CD4-positive, alpha-beta memory T cell (primary cell): ENCODE measurements at regions not wholly inside any gene's neighbourhood (a gene's known extent, or its start where the extent isn't known, plus 50 kb on each side); places are given as distances from the start of the nearest gene placed in this dataset.
"Not testable (repeated sequence)": the region's sequence is repeated elsewhere in the genome, so short reads cannot be mapped to it uniquely, and the experiment has no call there.

Experiments
- CTCF ChIA-PET: fragments of 350-600 bp; sonication (Branson Sonifier 250); formaldehyde crosslinking; loops from one replicate; lab custom pipeline; 2021; ENCODE audit warnings: inconsistent platforms; ENCODE audit not compliant: partially characterized antibody; lab: Charles Lee
- POLR2A ChIA-PET: fragments of 350-600 bp; sonication (Branson Sonifier 250); formaldehyde crosslinking; loops from one replicate; lab custom pipeline; 2021; ENCODE audit not compliant: partially characterized antibody; lab: Charles Lee
- DNase-seq, 5 donors: peaks; one replicate each; pipeline versions ENCODE4 v3.0.0 to v3.0.0-alpha.2; 2020 to 2022; ENCODE audit warnings: mixed read lengths in 1 of 5
- H3K27ac ChIP-seq: one replicate; pipeline ENCODE4 v1.7.0; 2013; ENCODE audit warnings: low read depth, low read length
- H3K27me3 ChIP-seq: 2 replicates; pipeline ENCODE4 v1.7.0; 2013; ENCODE audit warnings: mild to moderate bottlenecking, low read length, moderate library complexity; ENCODE audit not compliant: insufficient read depth
- H3K36me3 ChIP-seq: 2 replicates; pipeline ENCODE4 v1.7.0; 2013; ENCODE audit warnings: mild to moderate bottlenecking, low read length, moderate library complexity; ENCODE audit not compliant: insufficient read depth
- H3K4me1 ChIP-seq: 2 replicates; pipeline ENCODE4 v1.7.0; 2013; ENCODE audit warnings: mild to moderate bottlenecking, low read length, moderate library complexity; ENCODE audit not compliant: insufficient read depth
- H3K4me3 ChIP-seq, 2 donors: one replicate each; pipeline ENCODE4 v1.7.0; 2013; ENCODE audit warnings: low read length in 2 of 2, mild to moderate bottlenecking in 1 of 2
- H3K9me3 ChIP-seq, 2 donors: one replicate each; pipeline ENCODE4 v1.7.0; 2013; ENCODE audit warnings: low read length in 2 of 2, control low read depth in 1 of 2; ENCODE audit not compliant: control insufficient read depth in 1 of 2
- H3K27ac Mint-ChIP-seq, 7 donors: one replicate each; pipeline ENCODE4 v1.8.0; 2020 to 2021; ENCODE audit warnings: mixed read lengths in 7 of 7, mild to moderate bottlenecking in 6 of 7, inconsistent platforms in 3 of 7, moderate library complexity in 3 of 7
- H3K27me3 Mint-ChIP-seq, 2 donors: one replicate each; pipeline ENCODE4 v1.8.0; 2020 to 2021; ENCODE audit warnings: mixed read lengths in 2 of 2
- H3K36me3 Mint-ChIP-seq, 2 donors: one replicate each; pipeline ENCODE4 v1.8.0; 2020 to 2021; ENCODE audit warnings: mixed read lengths in 2 of 2, inconsistent platforms in 1 of 2, mild to moderate bottlenecking in 1 of 2
- H3K4me1 Mint-ChIP-seq, 4 donors: one replicate each; pipeline ENCODE4 v1.8.0; 2020 to 2021; ENCODE audit warnings: mixed read lengths in 4 of 4, mild to moderate bottlenecking in 1 of 4
- H3K4me3 Mint-ChIP-seq, 8 donors: one replicate each; pipeline ENCODE4 v1.8.0; 2020 to 2021; ENCODE audit warnings: mixed read lengths in 8 of 8, mild to moderate bottlenecking in 7 of 8, moderate library complexity in 6 of 8, inconsistent platforms in 3 of 8
- H3K9me3 Mint-ChIP-seq, 8 donors: one replicate each; pipeline ENCODE4 v1.8.0; 2020 to 2021; ENCODE audit warnings: mixed read lengths in 8 of 8, mild to moderate bottlenecking in 5 of 8, inconsistent platforms in 3 of 8, moderate library complexity in 1 of 8
- intact Hi-C: fragments of 100-400 bp; cut with micrococcal nuclease; formaldehyde crosslinking; loops from one replicate; pipeline ENCODE4 v1.15.1; 2023

DNA sequence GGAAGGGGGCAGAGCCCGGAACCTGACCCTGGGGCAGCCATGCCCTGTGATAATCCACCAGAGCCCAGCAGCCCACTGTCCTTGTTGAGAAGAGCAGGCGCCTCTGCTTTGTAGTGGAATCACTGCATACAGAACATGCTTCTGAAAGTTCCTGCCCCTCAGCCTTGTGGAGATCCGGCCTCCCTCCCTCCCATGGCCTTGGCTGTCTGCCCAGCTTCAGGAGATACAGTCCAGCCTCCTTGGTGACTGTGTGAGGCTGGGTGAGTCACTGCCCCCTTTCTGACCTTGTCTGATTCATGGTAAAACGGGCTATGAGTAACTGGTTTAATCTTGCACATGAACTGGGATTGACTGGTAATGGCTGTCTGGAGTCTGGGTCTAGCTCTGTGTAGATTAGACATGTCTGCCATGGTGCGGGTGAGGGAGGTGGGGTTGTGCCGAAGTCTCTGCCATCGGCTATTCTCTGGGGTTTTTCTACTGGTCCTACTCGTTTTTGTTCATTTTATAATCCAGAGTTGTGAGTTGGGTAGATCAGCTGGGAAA is 144.0 kb upstream of the ZNF469 start:
- H3K27me3 Mint-ChIP-seq, result peaks cover 12 to 16% of the 10 kb centered on the region in 2 donors
- DNase-seq, H3K27ac ChIP-seq, H3K9me3 Mint-ChIP-seq, intact Hi-C loops, H3K4me1 Mint-ChIP-seq, CTCF ChIA-PET, POLR2A ChIA-PET, H3K36me3 Mint-ChIP-seq, H3K4me3 ChIP-seq, H3K36me3 ChIP-seq, H3K4me1 ChIP-seq, H3K27me3 ChIP-seq, H3K9me3 ChIP-seq, H3K27ac Mint-ChIP-seq, H3K4me3 Mint-ChIP-seq: not testable (repeated sequence)

DNA sequence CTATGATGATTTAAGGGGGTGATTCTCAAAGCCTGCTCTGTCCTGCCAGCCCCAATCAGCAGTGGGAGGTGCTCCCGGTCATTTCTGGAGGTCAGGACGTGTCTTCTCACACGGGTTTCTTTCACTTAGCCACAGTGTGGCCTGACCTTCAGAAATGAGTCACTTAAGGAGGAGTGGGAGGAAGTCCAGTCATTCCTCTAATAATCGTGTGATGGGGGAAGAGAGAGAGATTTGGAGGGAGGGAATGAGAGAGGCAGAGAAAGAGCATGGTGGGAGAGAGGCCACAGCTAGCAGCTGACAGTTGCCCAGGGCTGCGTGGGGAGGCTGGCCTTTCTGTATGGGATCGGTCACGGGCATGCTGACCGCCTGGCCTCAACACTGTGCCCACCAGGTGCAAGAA is 142.6 kb upstream of the ZNF469 start:
- H3K36me3 ChIP-seq, H3K4me3 ChIP-seq, H3K27ac Mint-ChIP-seq, H3K4me1 Mint-ChIP-seq, H3K9me3 Mint-ChIP-seq, intact Hi-C loops, H3K27ac ChIP-seq, H3K4me1 ChIP-seq, H3K4me3 Mint-ChIP-seq, H3K27me3 ChIP-seq, H3K9me3 ChIP-seq, CTCF ChIA-PET, H3K36me3 Mint-ChIP-seq, POLR2A ChIA-PET, DNase-seq: not testable (repeated sequence)
- peaks cover 10 to 13% of the 10 kb centered on the region in 2 donors for H3K27me3 Mint-ChIP-seq

DNA sequence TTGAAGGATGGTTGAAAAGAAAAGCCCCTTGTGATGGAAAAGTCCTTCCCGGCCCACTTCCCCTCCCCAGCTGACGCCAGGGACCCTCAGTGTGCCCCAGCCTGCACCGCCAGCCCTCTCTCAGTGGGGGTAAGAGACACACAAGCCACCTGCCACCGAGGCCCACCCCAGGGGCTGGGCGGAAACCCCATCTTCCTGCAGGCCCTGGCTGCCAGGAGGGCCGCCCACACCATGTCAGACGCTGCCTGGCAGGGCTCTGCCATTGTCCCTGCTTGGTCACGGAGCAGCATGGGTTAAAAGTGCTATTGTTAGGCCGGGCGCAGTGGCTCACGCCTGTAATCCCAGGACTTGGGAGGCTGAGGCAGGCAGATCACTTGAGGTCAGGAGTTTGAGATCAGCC is 142.0 kb upstream of the ZNF469 start:
- intact Hi-C loops, CTCF ChIA-PET: not testable (repeated sequence)

DNA sequence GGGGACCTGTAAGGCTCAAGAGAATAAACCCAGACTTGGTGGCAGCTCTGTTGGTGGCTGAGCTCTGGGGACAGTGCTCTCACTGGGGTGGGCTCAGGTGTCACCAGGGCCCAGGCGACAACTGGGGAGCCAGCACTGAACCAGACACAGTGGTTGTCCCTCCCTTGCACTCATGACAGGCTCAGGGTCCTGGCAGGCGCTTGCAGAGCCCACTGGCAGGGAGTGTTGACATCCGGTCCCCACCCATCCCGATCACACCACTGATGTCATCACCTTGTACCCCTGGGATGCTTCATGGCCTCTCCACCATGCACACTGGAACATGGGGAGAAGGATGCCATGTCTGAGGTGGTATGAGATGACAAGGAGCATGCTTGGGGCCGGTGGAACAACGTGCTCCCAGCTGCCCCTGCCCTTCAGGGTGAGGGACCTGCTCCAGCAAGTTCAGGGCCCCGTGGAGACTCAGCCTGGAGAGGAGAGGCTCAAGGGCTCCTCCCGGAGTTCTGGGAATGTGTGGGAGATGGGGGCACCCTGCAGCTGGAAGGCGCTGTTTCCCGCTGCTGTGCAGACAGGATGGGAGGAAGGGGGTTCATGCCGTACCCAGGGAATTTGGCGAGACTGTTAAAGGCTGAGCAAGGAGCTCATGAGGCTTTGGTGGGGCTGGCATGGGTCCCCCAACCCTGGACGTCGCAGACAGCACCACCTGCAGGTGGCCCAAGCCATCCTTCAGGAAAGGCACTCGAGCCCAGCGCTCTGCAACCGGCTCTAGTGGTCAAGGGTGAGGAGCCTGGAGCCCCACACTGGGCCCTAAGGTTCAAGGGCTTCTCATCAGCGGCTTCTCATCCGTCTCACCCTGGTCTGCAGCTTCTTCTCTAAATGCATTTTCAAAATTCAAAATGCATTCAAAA is 141.1 kb upstream of the ZNF469 start:
- H3K27me3 ChIP-seq, H3K9me3 ChIP-seq, H3K27ac Mint-ChIP-seq, DNase-seq, H3K36me3 Mint-ChIP-seq, H3K4me1 ChIP-seq, H3K4me3 Mint-ChIP-seq, H3K27me3 Mint-ChIP-seq, H3K4me3 ChIP-seq, H3K4me1 Mint-ChIP-seq, CTCF ChIA-PET, POLR2A ChIA-PET, intact Hi-C loops, H3K9me3 Mint-ChIP-seq, H3K27ac ChIP-seq, H3K36me3 ChIP-seq: not testable (repeated sequence)

More for the DNA sequence above, 142.0 kb upstream of the ZNF469 start:
- H3K27ac ChIP-seq, H3K27me3 ChIP-seq, H3K36me3 ChIP-seq, H3K36me3 Mint-ChIP-seq, H3K4me1 Mint-ChIP-seq, H3K9me3 ChIP-seq, POLR2A ChIA-PET, H3K27ac Mint-ChIP-seq, DNase-seq, H3K4me3 Mint-ChIP-seq, H3K27me3 Mint-ChIP-seq, H3K9me3 Mint-ChIP-seq, H3K4me1 ChIP-seq, H3K4me3 ChIP-seq: not testable (repeated sequence)

DNA sequence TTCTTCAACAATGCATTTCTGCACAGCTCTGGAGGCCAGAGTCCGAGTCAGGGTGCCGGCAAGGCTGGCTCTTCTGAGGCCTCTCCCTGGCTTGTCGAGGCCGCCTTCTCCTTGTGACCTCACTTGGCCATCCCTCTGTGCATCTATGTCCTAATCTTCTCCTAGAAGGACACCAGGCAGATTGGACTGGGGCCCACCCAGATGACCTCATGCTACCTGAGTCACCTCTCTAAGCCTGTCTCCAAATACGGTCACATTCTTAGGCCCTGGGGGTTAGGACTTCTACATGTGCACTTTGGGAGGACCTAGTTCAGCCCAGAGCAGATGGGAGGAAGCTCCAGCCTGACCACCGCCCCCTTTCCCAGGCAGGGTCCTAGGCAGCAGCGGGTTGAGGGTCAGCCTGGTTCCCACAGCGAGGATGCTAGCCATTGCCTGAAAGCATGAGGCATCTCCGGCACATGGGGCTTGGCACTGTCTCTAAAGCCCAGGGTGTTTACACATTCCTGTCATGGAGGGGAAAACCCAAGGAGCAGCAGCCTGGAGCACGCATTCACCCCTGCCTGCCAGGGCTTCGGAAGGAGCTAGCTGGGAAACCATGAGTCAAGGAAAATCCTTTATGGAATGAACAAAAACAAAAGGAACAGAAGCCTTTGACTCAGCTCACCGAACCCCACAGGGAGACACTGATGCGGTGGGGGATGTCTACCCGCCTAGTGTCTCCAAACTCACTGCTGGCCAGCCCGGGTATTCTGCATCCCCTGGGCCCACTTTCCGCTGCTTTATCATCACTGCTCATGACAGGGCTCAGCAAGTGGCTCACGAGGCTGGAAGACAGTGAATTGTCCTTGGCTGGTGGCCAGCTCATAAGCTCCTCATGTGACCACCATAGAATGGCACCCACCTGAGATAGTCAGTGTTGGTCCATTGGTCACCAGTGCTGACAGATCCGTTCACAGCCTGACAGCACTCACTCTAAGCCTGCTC is 140.2 kb upstream of the ZNF469 start:
- H3K27ac ChIP-seq, POLR2A ChIA-PET, H3K4me3 Mint-ChIP-seq, H3K4me3 ChIP-seq, H3K27me3 Mint-ChIP-seq, H3K4me1 Mint-ChIP-seq, H3K36me3 ChIP-seq, H3K9me3 ChIP-seq, H3K36me3 Mint-ChIP-seq, DNase-seq, H3K9me3 Mint-ChIP-seq, H3K27me3 ChIP-seq, intact Hi-C loops, CTCF ChIA-PET, H3K4me1 ChIP-seq: not testable (repeated sequence)
- peak overlapping the region in 1 of 7 donors; percentile 22 for H3K27ac Mint-ChIP-seq

DNA sequence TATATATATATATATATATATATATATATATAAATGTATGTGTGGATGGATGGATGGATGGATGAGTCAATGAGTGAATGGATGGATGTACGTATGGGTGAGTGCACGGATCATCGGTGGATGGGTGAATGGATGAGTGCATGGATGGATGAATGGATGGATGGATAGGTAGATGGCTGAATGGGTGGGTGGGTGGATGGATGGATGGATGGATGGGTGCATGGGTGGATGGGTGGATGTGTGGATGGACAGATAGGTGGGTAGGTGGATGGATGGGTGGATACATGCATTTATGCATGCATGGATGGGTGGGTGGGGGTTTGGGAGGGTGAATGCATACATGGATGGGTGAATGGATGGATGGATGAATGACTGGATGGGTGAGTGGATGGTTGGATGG is 138.8 kb upstream of the ZNF469 start:
- H3K4me1 ChIP-seq, intact Hi-C loops, H3K27ac ChIP-seq, POLR2A ChIA-PET, H3K27me3 Mint-ChIP-seq, H3K27me3 ChIP-seq, H3K36me3 ChIP-seq, H3K9me3 Mint-ChIP-seq, H3K4me1 Mint-ChIP-seq, H3K36me3 Mint-ChIP-seq, H3K9me3 ChIP-seq, CTCF ChIA-PET, H3K4me3 Mint-ChIP-seq, H3K4me3 ChIP-seq, H3K27ac Mint-ChIP-seq, DNase-seq: not testable (repeated sequence)
